Lung (tissue), 11 donors: ENCODE measurements at regions not wholly inside any gene's neighbourhood (a gene's known extent, or its start where the extent isn't known, plus 50 kb on each side); places are given as distances from the start of the nearest gene placed in this dataset.
A peak's percentile ranks its signal among the peaks of the same experiment; 100 is the strongest.

Experiments
- ATAC-seq: fragments of 200-7000 bp; cut with Tn5 transposase; one replicate; pipeline ENCODE4 v1.9.1; 2020; ENCODE audit warnings: moderate number of reproducible peaks; ENCODE audit not compliant: insufficient read depth, low FRiP score
- DNase-seq, 3 donors: peaks; one replicate each; pipeline ENCODE4 v3.0.0-alpha.2; 2013 to 2017
- H3K27ac ChIP-seq, 2 donors: one replicate each; pipeline ENCODE4 v1.5.1; 2013; ENCODE audit warnings: mild to moderate bottlenecking in 2 of 2, moderate library complexity in 2 of 2, control low read depth in 1 of 2, inconsistent platforms in 1 of 2, low read depth in 1 of 2, low read length in 1 of 2
- H3K27me3 ChIP-seq, 3 donors: one replicate each; pipeline ENCODE4 v1.5.1; 2013; ENCODE audit warnings: low read length in 2 of 3; ENCODE audit not compliant: control insufficient read depth in 3 of 3, insufficient read depth in 3 of 3
- H3K36me3 ChIP-seq, 4 donors: one replicate each; pipeline ENCODE4 v1.5.1; 2013; ENCODE audit warnings: low read length in 4 of 4, mild to moderate bottlenecking in 1 of 4, moderate library complexity in 1 of 4; ENCODE audit not compliant: control insufficient read depth in 4 of 4, insufficient read depth in 4 of 4
- H3K4me1 ChIP-seq, 5 donors: one replicate each; pipeline ENCODE4 v1.5.1; 2013; ENCODE audit warnings: low read length in 5 of 5, mild to moderate bottlenecking in 2 of 5, moderate library complexity in 1 of 5; ENCODE audit not compliant: control insufficient read depth in 5 of 5, insufficient read depth in 5 of 5
- H3K4me3 ChIP-seq: one replicate; pipeline ENCODE4 v1.5.1; 2013; ENCODE audit warnings: mild to moderate bottlenecking, control low read depth, moderate library complexity
- H3K9ac ChIP-seq, 2 donors: one replicate each; pipeline ENCODE4 v1.5.1; 2013; ENCODE audit warnings: low read length in 2 of 2, control low read depth in 1 of 2; ENCODE audit not compliant: insufficient read depth in 1 of 2
- H3K9me3 ChIP-seq, 4 donors: one replicate each; pipeline ENCODE4 v1.5.1; 2013; ENCODE audit warnings: low read length in 3 of 4, mild to moderate bottlenecking in 1 of 4, moderate library complexity in 1 of 4; ENCODE audit not compliant: control insufficient read depth in 4 of 4, insufficient read depth in 3 of 4
- WGBS, 2 donors: extraction: QIAGEN DNeasy Blood & Tissue Kit; methylation state at CpG; one replicate each; pipeline ENCODE4 v1.1.7; 2013; 5-methylcytosine and 5-hydroxymethylcytosine counted together
- TF ChIP-seq, protein P1 (sequence below): IDR thresholded peaks from 2 replicates; pipeline ENCODE4 v1.5.1; 2012; ENCODE audit warnings: mild to moderate bottlenecking; ENCODE audit errors: control extremely low read depth, extremely low read depth
- donor health status: control.
- donor health status: control.
- donor health status: Bipolar disorder and iron deficiency.
- donor health status: healthy.
- donor health status: DM: yes; HTN: yes; CAD: no.

DNA sequence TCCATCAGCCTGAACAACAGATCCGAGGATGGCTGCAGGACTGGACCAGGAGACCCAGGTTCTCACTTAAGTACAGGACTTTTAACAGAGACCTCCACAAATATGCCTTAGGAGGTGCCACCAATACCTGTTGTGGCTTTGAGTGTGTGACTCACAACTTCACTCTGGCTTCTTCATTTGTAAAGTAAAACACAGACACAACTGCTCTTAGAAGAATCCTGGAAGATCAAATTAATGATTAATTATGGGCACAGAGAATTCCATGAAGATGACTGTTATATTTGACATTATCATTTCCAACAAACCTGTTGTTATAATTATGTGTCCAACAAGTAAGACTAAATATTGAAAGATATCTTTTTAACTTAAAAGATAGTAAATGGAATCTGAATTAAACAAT, 481.4 kb upstream of the KLHL29 start:
- DNase-seq (no peak), ATAC-seq (no peak)
- no peak overlapping the region for H3K4me3 ChIP-seq
- TF ChIP-seq, protein P1, sequence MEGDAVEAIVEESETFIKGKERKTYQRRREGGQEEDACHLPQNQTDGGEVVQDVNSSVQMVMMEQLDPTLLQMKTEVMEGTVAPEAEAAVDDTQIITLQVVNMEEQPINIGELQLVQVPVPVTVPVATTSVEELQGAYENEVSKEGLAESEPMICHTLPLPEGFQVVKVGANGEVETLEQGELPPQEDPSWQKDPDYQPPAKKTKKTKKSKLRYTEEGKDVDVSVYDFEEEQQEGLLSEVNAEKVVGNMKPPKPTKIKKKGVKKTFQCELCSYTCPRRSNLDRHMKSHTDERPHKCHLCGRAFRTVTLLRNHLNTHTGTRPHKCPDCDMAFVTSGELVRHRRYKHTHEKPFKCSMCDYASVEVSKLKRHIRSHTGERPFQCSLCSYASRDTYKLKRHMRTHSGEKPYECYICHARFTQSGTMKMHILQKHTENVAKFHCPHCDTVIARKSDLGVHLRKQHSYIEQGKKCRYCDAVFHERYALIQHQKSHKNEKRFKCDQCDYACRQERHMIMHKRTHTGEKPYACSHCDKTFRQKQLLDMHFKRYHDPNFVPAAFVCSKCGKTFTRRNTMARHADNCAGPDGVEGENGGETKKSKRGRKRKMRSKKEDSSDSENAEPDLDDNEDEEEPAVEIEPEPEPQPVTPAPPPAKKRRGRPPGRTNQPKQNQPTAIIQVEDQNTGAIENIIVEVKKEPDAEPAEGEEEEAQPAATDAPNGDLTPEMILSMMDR = no peak
- H3K9me3 ChIP-seq = peaks cover 0 to 2% (median 0%) of the 10 kb centered on the region in 4 donors
- H3K27ac ChIP-seq = no peak overlapping the region
- H3K4me1 ChIP-seq = peaks cover 0 to 2% (median 0%) of the 10 kb centered on the region in 5 donors
- no peaks in the 10 kb centered on the region for H3K27me3 ChIP-seq
- no peak overlapping the region for H3K9ac ChIP-seq
- WGBS, 2 donors = 73 to 79% methylated on average over 1 of the region's 1 CpG
- no peaks in the 10 kb centered on the region for H3K36me3 ChIP-seq

GRCh38 chr2:22904126-22904684, 480.8 kb upstream of the KLHL29 start:
- no peaks in the 10 kb centered on the region for H3K36me3 ChIP-seq
- H3K27ac ChIP-seq = no peak overlapping the region
- H3K27me3 ChIP-seq = no peaks in the 10 kb centered on the region
- no peak for ATAC-seq
- H3K9ac ChIP-seq = no peak overlapping the region
- peaks cover 0 to 2% (median 0%) of the 10 kb centered on the region in 5 donors for H3K4me1 ChIP-seq
- 40 to 50% methylated on average over 6 of the region's 6 CpGs for WGBS, 2 donors
- DNase-seq = peak; percentile 26 to 50 (median 39)
- TF ChIP-seq, protein P1 = no peak
- peaks cover 0 to 2% (median 0%) of the 10 kb centered on the region in 4 donors for H3K9me3 ChIP-seq
- H3K4me3 ChIP-seq = no peak overlapping the region

DNA sequence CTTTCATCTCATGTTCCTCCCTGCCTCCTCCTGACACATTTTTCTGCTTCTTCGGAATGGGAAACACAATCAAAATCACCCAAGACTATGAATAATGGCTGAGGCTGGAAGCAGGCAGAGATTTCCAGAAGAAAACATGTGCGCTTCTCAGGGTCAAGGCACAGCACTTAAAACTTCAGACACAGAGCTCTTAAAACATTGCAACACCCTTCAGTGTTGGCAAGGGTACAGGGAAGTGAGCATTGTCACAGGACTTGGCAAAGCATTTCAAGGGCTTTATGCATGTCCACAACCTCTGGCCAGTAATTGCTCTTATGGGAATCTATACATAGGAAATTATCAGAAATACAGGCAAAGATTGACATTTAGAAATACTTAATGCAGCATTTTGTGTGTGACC, 477.6 kb upstream of the KLHL29 start:
- DNase-seq = peak in 2 of 3 donors; percentile 24 to 52
- 59 to 68% methylated on average over 2 of the region's 2 CpGs for WGBS, 2 donors
- no peak overlapping the region for H3K27ac ChIP-seq

More for the DNA sequence above, 477.6 kb upstream of the KLHL29 start:
- TF ChIP-seq, protein P1 = no peak
- no peak overlapping the region for H3K9ac ChIP-seq
- H3K4me1 ChIP-seq = peaks cover 0 to 2% (median 0%) of the 10 kb centered on the region in 5 donors
- H3K9me3 ChIP-seq = peaks cover 0 to 2% (median 0%) of the 10 kb centered on the region in 4 donors
- peak; percentile 45 for ATAC-seq
- H3K36me3 ChIP-seq = no peaks in the 10 kb centered on the region
- H3K4me3 ChIP-seq = no peak overlapping the region
- no peaks in the 10 kb centered on the region for H3K27me3 ChIP-seq
